ENCODE measurements at regions not wholly inside any gene's neighbourhood (a gene's known extent, or its start where the extent isn't known, plus 50 kb on each side); places are given as distances from the start of the nearest gene placed in this dataset.

- no peak for TF ChIP-seq POLR2AphosphoS5 (IDR thresholded peaks at IDR 0.05)
- TF ChIP-seq CTCF (IDR thresholded peaks at IDR 0.05) = no peak
- TF ChIP-seq POLR2A (IDR thresholded peaks at IDR 0.05) = no peak
- no peak for TF ChIP-seq EP300 (IDR thresholded peaks at IDR 0.05)
These were observed 563.6 kb upstream of the PKDCC start for GRCh38 chr2:41483982-41484857.

All from stomach (tissue), 4 donors.